AG20443 (cell line): ENCODE measurements at regions not wholly inside any gene's neighbourhood (a gene's known extent, or its start where the extent isn't known, plus 50 kb on each side); places are given as distances from the start of the nearest gene placed in this dataset.
"Not testable (repeated sequence)": the region's sequence is repeated elsewhere in the genome, so short reads cannot be mapped to it uniquely, and the experiment has no call there.

ENCODE experiments used
- DNase-seq: peaks from one replicate; pipeline ENCODE4 v3.0.0; 2012; ENCODE audit warnings: low spot score, mixed read lengths

- DNase-seq: not testable (repeated sequence)
Measured at GRCh38 chr10:59975918-59976317, 69.6 kb upstream of the CCDC6 start.

- DNase-seq: peak; percentile 37
Measured at GRCh38 chr10:59971915-59972314, 65.6 kb upstream of the CCDC6 start.

- DNase-seq: no peak
Measured at GRCh38 chr10:59970396-59971368, 64.3 kb upstream of the CCDC6 start.

GRCh38 chr10:59968705-59969104 lies 62.3 kb upstream of the CCDC6 start:
- DNase-seq: no peak

GRCh38 chr10:59967079-59967478 lies 60.7 kb upstream of the CCDC6 start:
- no peak for DNase-seq

- DNase-seq: no peak
Measured at GRCh38 chr10:59965899-59966650, 59.7 kb upstream of the CCDC6 start.

- DNase-seq: no peak
Measured at GRCh38 chr10:59962756-59963155, 56.4 kb upstream of the CCDC6 start.

- DNase-seq: no peak
Measured at GRCh38 chr10:59960751-59961150, 54.4 kb upstream of the CCDC6 start.

GRCh38 chr10:59959504-59960018 lies 53.2 kb upstream of the CCDC6 start:
- no peak for DNase-seq

- no peak for DNase-seq
Measured at GRCh38 chr10:59958882-59959281, 52.5 kb upstream of the CCDC6 start.

- no peak for DNase-seq
Measured at GRCh38 chr10:59957975-59958374, 51.6 kb upstream of the CCDC6 start.
